Activated gamma-delta T cell treated with anti-CD3 and anti-CD28 coated beads, Interleukin-2, amount 50 U/mL, for 16 hours (primary cell): ENCODE measurements at regions not wholly inside any gene's neighbourhood (a gene's known extent, or its start where the extent isn't known, plus 50 kb on each side); places are given as distances from the start of the nearest gene placed in this dataset.
"Not testable (repeated sequence)": the region's sequence is repeated elsewhere in the genome, so short reads cannot be mapped to it uniquely, and the experiment has no call there.

Experiments
- DNase-seq: peaks from one replicate; pipeline ENCODE4 v3.0.0-alpha.2; 2020; ENCODE audit warnings: low read depth

GRCh38 chr3:25895443-25895842 lies 105.6 kb downstream of the OXSM start:
- DNase-seq = no peak

- DNase-seq = no peak
These were observed 107.1 kb downstream of the OXSM start for GRCh38 chr3:25897019-25897418.

DNA sequence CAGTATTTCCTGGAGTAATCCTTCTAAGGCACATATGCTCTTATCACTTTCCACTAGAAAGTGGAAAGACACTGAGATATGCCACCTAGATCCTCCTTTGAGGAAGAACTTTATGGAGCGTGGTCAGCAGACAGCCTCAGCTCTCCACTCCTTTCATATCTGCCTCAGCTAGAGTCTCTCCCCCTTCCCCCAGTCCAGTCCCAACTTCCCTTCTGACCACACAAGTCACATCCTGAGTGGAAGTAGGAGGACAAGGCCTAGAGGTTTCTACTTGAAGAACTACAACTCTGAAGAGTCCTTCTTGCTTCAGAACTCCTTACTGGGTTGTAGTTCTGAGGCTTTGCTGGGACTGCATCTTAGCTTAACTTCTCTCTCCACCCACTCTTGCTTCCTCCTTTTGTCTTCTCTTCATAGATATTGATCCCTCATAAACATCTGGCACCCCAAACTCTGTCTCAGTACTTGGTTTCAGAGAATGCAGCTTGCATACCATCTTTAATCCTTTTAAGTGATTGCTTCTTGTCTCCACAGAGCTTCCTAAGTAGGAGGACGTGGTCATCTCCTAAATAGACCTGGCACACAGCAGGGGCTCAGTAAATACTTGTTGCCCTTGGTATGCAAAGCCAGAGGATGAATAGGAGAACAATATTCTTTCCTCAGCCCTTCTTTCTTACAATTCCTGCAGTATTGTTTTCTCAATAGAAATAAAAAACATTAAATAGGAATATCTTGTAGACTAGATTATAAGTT lies 109.6 kb downstream of the OXSM start:
- no peak for DNase-seq

GRCh38 chr3:25900161-25900560 lies 110.3 kb downstream of the OXSM start:
- no peak for DNase-seq

DNA sequence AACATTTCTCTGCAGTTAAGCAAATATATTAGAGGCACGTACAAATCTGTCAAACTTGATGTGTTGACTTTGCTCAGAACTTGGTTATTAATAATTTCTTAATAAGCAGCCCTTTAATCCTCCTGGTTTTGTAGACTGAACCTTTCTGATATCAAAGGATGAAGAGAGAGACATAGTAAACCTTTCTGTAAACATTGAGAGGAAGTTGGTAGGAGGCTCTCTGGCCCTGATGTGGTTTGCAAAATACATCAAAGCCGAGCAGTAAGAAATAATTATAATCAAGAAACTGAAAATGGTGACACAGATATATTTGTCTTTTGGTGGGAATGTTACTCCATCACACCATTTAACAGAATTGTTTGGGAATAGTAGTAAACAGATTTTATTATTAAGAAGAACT lies 111.9 kb downstream of the OXSM start:
- no peak for DNase-seq

- no peak for DNase-seq
These were observed 112.7 kb downstream of the OXSM start for GRCh38 chr3:25902586-25902985.

DNA sequence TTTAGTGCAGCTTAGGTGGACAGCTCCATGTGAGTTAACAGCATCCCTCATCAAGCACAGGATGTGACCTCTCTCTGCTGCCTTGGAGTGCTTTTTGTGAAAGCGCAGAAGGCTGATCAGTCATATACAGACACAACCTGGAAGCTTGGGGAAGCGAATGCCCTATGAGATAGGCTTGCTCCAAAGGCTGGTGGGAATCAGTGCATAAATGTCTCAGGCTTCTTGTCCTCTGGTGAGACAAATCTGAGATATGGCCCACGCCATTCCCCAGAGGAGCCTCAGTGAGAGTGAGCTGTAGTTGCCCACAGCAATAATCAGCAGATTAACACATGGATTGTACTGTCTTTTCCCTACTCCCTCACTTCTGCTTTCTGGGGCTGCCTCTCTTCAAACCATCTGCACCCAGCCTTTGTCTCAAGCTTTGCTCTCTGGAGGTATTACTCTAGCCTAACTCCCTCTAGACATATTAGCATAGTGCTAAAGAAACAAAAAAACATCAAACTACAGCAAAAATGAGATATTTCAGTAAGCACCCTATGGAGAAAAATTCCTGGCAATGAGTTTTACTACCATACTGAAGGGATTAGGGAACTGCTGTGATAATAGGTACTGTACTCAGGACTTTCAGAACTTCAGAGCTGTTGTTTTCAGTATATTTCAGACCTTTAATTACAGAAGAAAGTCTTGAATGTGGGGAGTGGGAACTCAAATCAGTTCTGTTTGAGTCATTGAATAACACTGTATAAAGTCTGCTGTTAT lies 113.7 kb downstream of the OXSM start:
- no peak for DNase-seq

DNA sequence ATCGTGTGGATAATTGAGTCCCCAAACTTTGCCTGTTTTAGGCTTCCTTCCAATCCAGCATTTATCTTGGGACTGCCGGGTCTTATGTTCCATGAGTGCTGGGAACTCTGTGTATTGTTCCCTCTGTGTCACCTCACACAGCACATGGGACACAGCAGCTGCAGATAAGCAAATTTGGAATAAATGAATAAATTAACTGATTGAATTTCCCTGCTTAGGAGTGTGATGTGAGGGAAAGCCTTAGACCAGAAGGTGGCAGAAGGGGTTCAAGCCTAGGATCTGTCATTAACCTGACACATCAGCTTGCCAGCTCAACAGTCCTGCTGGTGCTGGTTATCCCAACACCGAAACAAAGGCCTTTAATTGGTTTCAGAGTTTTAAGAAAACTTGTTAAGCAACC lies 114.3 kb downstream of the OXSM start:
- no peak for DNase-seq

- no peak for DNase-seq
These were observed 116.4 kb downstream of the OXSM start for GRCh38 chr3:25906132-25906906.

- DNase-seq = no peak
These were observed 117.2 kb downstream of the OXSM start for GRCh38 chr3:25907081-25907480.

DNA sequence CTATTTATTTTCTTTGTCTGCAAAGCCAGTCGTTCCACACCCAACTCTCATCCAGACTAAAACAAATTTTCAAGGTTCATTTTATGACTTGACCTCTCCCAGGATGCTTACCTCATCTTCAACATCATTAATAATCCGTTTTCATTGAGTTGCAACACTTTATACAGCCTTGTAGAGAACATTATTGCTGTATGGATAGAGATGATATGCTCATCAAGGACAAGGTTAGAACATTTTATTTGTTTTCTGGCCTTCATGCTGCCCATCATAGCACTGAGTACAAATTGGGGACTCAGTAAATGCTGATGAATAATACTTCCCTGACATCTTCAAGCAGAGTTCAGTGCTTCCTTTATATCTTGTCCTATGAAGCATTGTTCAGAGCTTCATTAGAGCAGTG lies 120.2 kb downstream of the OXSM start:
- no peak for DNase-seq

GRCh38 chr3:25910997-25911396 lies 121.1 kb downstream of the OXSM start:
- peak; percentile 20 for DNase-seq

DNA sequence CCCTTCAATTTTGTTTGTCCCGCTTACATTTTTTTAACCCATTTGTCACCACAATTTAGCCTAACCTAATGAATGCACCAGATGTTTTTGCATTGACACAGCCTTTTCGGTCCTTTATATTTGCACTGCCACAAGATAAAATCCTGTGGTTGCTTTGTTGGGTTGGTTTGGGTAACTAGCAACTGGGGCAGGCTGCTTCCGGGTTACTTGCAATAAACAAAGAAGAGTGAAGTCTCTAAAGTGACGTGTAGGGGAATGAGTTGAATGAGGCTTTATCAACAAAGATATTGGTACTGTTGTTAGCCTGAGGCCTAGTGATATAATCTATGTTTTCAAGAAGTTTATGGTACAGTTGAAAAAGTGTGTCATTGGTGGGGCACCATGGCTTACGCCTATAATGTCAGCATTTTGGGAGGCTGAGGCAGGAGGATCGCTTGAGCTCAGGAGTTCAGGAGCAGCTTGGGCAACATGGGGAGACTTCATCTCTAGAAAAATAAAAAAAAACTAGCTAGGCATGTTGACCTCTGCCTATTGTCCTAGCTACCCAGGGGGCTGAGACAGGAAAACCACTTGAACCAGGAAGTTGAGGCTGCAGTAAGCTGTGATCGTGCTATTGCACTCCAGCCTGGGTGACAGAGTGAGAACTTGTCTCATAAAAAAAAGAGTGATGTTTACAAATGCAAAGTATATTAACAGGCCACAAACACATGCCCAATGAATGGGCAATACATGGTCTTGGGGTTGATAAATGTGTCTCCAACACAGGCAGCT lies 121.8 kb downstream of the OXSM start:
- no peak for DNase-seq

GRCh38 chr3:25913179-25913578 lies 123.3 kb downstream of the OXSM start:
- DNase-seq = no peak

DNA sequence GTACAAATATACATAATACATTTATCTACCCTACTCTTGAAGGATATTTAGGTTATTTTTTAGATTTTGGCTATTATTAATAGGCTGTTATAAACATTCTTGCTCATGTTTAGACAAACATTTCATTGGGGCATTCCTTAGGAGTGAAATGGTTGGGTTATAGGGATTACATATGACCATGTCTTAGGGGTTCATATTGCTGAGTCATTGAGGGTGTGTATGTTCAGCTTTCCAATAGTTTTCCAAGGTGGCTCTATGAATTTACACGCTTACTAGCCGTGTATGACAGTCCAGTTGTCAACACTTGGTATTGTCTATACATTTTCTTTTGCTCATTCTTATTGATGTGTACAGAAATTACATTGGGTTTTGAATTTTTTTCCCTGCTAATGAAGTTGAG lies 125.8 kb downstream of the OXSM start:
- no peak for DNase-seq

GRCh38 chr3:25916321-25916720 lies 126.4 kb downstream of the OXSM start:
- no peak for DNase-seq

DNA sequence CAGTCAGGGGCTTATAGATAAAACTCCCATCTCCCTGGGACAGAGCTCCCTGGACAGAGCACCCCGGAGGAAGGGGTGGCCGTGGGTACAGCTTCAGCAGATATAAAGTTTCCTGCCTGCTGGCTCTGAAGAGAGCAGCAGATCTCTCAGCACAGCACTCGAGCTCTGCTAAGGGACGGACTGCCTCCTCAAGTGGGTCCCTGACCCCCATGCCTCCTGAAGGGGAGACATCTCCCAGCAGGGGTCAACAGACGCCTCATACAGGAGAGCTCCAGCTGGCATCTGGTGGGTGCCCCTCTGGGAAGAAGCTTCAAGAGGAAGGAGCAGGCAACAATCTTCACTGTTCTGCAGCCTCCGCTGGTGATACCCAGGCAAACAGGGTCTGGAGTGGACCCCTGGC lies 142.1 kb downstream of the OXSM start:
- not testable (repeated sequence) for DNase-seq

DNA sequence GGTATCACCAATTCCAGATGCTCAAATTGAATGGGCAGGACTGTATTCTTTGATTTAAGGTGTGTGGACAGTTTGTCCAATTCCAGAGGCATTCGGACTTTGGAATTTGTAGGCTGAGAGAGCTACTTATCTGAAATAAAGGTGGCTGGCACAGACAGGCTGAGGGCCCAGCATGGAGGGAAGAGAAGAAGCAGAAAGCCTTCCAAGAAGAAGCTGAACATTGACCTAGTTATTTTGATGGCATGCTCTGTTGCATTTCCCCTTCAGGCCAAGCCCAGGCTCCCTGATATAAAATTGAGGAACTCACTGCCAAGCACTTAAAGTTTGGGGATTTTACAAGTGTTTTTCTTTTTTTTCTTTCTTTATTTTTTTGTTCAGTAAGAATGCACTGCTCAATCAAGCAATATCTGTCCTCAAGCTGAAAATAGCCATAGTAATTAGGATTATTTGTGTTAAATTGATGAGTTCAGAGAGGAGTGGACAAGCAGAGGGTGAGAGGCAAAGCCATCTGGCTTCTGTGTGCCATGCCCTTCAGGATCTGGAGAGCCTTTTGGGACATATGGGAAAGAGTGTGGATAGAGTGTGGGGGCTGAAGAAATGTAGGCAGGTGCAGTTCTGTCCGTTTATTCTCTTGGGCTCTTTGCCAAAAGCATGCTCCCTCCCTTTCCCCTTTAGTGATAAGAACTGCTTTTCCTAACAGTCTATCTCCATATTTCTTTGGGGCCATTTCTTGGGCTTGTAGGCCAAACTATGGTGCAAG lies 148.9 kb downstream of the OXSM start:
- DNase-seq = no peak

- DNase-seq = no peak
These were observed 151.0 kb downstream of the OXSM start for GRCh38 chr3:25940935-25941334.

DNA sequence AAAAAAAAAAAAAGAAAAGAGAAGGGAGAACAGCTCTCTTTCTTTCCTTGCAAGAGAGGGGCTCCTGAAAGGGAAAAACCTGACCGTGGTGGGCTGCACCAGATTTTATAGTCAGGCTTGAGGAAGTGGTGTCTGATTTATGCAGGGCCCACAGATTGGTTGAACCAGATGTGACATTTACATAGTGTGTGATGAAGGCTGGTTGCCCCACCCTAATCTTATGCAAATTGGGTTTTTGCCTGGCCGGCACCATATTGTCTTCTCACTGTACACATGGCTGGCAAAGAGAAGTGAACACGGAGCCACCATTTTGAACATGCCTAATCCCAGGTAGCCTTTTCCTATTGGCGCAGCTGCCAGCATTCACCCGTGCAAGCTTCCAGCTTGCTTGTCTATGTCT lies 154.4 kb downstream of the OXSM start:
- no peak for DNase-seq

DNA sequence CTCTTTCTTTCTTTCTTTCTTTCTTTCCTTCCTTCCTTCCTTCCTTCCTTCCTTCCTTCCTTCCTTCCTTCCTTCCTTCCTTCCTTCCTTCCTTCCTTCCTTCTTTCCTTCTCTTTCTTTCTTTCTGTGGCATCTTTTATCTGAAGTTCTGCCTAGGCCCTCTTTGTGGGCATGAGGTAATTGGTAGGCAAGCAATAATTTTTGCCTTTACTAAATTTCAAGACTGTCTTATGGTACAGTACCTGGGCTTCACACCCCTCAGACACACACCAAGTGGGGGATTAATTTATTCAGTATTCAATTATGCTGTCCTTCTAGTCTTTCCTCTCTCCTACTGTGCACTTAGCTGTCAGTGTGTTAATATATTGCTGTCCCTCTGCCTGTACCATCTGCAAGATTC lies 155.5 kb downstream of the OXSM start:
- no peak for DNase-seq
